Mesenchymal stem cell (in vitro differentiated cells and primary cell): ENCODE measurements at regions not wholly inside any gene's neighbourhood (a gene's known extent, or its start where the extent isn't known, plus 50 kb on each side); places are given as distances from the start of the nearest gene placed in this dataset.

Experiments used
- DNase-seq: peaks from one replicate; pipeline ENCODE4 v3.0.0-alpha.2; 2013
- H2AFZ ChIP-seq: one replicate; pipeline ENCODE4 v1.6.1; 2013; ENCODE audit warnings: low read depth, mild to moderate bottlenecking, control low read depth, inconsistent platforms, low read length, moderate library complexity
- H2AK5ac ChIP-seq: 2 replicates; pipeline ENCODE4 v1.6.1; 2013; ENCODE audit warnings: low read length, moderate library complexity, mild to moderate bottlenecking, inconsistent platforms; ENCODE audit not compliant: severe bottlenecking
- H2BK120ac ChIP-seq: one replicate; pipeline ENCODE4 v1.6.1; 2013; ENCODE audit warnings: low read depth, mild to moderate bottlenecking, inconsistent platforms, low read length, moderate library complexity
- H2BK12ac ChIP-seq, 2 experiments: one replicate each; pipeline ENCODE4 v1.6.1; 2013; ENCODE audit warnings: inconsistent platforms in 2 of 2, low read length in 2 of 2, mild to moderate bottlenecking in 2 of 2, moderate library complexity in 2 of 2, control low read depth in 1 of 2
- H2BK15ac ChIP-seq: one replicate; pipeline ENCODE4 v1.6.1; 2013; ENCODE audit warnings: mild to moderate bottlenecking, low read depth, inconsistent platforms; ENCODE audit not compliant: poor library complexity, severe bottlenecking
- H2BK5ac ChIP-seq: 2 replicates; pipeline ENCODE4 v1.6.1; 2013; ENCODE audit warnings: low read depth, mild to moderate bottlenecking, low read length, control low read depth, inconsistent platforms; ENCODE audit not compliant: poor library complexity, severe bottlenecking
- H3K14ac ChIP-seq, 2 experiments: one replicate each; pipeline ENCODE4 v1.6.1; 2013; ENCODE audit warnings: inconsistent platforms in 2 of 2, low read length in 2 of 2, control low read depth in 1 of 2, mild to moderate bottlenecking in 1 of 2, moderate library complexity in 1 of 2
- H3K18ac ChIP-seq, 2 experiments: one replicate each; pipeline ENCODE4 v1.6.1; 2013; ENCODE audit warnings: inconsistent platforms in 2 of 2, low read length in 2 of 2, control low read depth in 1 of 2, low read depth in 1 of 2, mild to moderate bottlenecking in 1 of 2
- H3K23ac ChIP-seq, 2 experiments: one replicate each; pipeline ENCODE4 v1.6.1; 2013; ENCODE audit warnings: inconsistent platforms in 2 of 2, low read length in 2 of 2, mild to moderate bottlenecking in 2 of 2, moderate library complexity in 2 of 2, control low read depth in 1 of 2
- H3K27ac ChIP-seq: 2 replicates; pipeline ENCODE4 v1.5.1; 2013; ENCODE audit warnings: mild to moderate bottlenecking, moderate library complexity, low read length, control low read depth, inconsistent platforms; ENCODE audit not compliant: poor library complexity, severe bottlenecking
- H3K27me3 ChIP-seq, 2 experiments: 2 replicates each; pipeline versions ENCODE4 v1.6.1 to v1.7.0; 2013; ENCODE audit warnings: low read length in 2 of 2, mild to moderate bottlenecking in 2 of 2, moderate library complexity in 2 of 2, control low read depth in 1 of 2, inconsistent platforms in 1 of 2; ENCODE audit not compliant: control insufficient read depth in 1 of 2, insufficient read depth in 1 of 2
- H3K36me3 ChIP-seq, 2 experiments: 2 replicates each; pipeline versions ENCODE4 v1.6.1 to v1.7.0; 2013; ENCODE audit warnings: low read length in 2 of 2, control low read depth in 1 of 2, inconsistent platforms in 1 of 2, low read depth in 1 of 2, mild to moderate bottlenecking in 1 of 2; ENCODE audit not compliant: insufficient read depth in 2 of 2, control insufficient read depth in 1 of 2
- H3K4ac ChIP-seq, 2 experiments: one replicate each; pipeline ENCODE4 v1.6.1; 2013; ENCODE audit warnings: inconsistent platforms in 2 of 2, low read length in 2 of 2, mild to moderate bottlenecking in 2 of 2, moderate library complexity in 2 of 2, control low read depth in 1 of 2, low read depth in 1 of 2
- H3K4me1 ChIP-seq: 2 replicates; pipeline ENCODE4 v1.6.1; 2013; ENCODE audit warnings: low read depth, low read length, control low read depth; ENCODE audit not compliant: control insufficient read depth, insufficient read depth
- H3K4me2 ChIP-seq: 2 replicates; pipeline ENCODE4 v1.6.1; 2013; ENCODE audit warnings: low read length, mild to moderate bottlenecking, inconsistent platforms; ENCODE audit not compliant: poor library complexity, severe bottlenecking
- H3K4me3 ChIP-seq, 2 experiments: 2 replicates each; pipeline versions ENCODE4 v1.5.1 to v1.7.0; 2013; ENCODE audit warnings: low read length in 2 of 2, mild to moderate bottlenecking in 2 of 2, control low read depth in 1 of 2, low read depth in 1 of 2; ENCODE audit not compliant: insufficient read depth in 1 of 2
- H3K79me1 ChIP-seq: replicated peaks from 2 replicates; pipeline ENCODE4 v1.6.1; 2013; ENCODE audit warnings: mild to moderate bottlenecking, control low read depth, low read length, inconsistent platforms; ENCODE audit not compliant: poor library complexity, severe bottlenecking
- H3K9ac ChIP-seq: 2 replicates; pipeline ENCODE4 v1.7.0; 2013; ENCODE audit warnings: mild to moderate bottlenecking, low read length, moderate library complexity
- H3K9me3 ChIP-seq: 2 replicates; pipeline ENCODE4 v1.7.0; 2013; ENCODE audit warnings: mild to moderate bottlenecking, low read length; ENCODE audit not compliant: control insufficient read depth
- H4K8ac ChIP-seq: one replicate; pipeline ENCODE4 v1.6.1; 2013; ENCODE audit warnings: inconsistent platforms, mild to moderate bottlenecking, low read length, moderate library complexity
- H4K91ac ChIP-seq: one replicate; pipeline ENCODE4 v1.6.1; 2013; ENCODE audit warnings: mild to moderate bottlenecking, low read length, inconsistent platforms
- WGBS: methylation state at CpG from one replicate; pipeline ENCODE4 v1.1.7; 2013; ENCODE audit warnings: mixed read lengths; 5-methylcytosine and 5-hydroxymethylcytosine counted together

DNA sequence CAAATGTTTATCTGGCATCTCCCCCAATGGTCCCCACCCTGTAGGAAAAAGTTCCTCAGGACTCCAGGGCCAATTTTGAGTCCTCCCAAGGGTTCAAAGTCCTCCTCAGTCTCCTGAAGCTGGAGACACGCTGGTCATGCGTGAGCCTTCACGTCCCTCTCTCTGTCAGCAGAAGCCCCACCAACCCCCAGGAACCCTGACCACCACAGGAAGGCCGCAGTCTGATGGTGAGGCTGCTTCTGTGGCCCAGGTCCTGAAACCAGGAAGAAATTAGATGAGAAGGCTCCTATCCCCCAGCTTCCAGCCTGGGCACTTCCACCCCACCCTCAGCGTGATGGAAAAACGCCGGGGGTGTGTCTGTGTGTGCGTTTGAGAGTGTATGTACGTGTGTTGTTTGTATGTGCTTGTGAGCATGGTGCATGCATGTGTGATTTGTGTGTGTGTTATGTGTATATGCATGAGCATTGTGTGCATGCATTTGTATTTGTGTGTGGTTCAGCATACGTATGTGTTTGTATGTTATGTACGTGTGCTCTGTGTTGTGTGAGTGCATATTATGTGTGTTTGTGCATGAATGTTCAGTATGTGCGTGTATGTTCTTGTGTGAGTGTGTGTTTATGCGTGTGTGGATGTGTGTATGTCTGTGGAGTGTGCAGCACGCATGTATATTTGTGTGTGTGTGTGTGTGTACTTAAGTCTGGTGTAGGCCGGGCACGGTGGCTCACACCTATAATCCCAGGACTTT lies 92.5 kb downstream of the SIK1 start:
- H2AK5ac ChIP-seq: peak overlapping the region; percentile 69
- 91% methylated on average over 16 of the region's 16 CpGs for WGBS
- H2BK120ac ChIP-seq: peak overlapping the region; percentile 4

DNA sequence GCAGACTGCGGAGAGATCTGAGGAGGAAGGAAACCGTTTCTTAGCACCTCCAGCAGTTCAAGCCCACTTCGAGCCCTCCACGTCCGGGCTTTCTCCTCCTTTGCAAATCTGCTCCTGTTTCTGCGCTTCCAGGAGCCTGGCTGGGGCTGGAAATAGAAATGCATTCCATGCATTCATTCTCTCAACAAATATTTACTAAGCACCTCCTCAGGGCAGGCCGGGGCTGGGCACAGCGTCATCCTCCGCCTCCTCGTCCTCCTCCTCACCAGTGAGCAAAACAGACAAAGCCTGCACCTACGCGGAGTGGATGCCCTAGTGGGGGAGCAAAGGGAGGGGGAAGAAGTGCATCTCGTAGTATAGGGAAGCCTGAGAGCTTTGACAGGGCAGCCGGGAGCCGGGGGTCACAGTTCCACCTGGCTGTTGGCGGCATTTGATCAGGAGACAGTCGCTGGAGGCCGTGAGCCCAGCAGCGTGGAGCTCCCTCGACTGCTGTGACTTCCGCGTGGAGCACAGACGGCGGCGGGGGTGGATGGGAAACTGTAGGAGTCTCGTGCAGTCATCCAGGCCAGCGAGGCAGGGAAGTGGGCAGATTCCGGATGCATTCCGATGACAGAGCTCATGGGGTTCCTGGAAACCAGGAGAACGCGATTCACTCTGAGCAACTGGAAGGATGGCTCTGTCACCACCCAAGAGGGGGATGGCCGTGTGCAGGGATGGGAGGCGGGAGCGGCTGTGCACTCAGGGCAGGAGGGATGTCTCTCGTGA lies 93.5 kb downstream of the SIK1 start:
- H2BK15ac ChIP-seq: no peak overlapping the region
- DNase-seq: peak; percentile 97
- peak overlapping the region in 1 of 2 experiments; percentile 78 for H3K14ac ChIP-seq
- peak overlapping the region; percentile 94 for H4K91ac ChIP-seq
- 13% methylated on average over 31 of the region's 35 CpGs for WGBS
- peak overlapping the region; percentile 98 for H3K27ac ChIP-seq
- H2BK12ac ChIP-seq: peak overlapping the region; percentile 61 to 94
- peak overlapping the region; percentile 62 to 65 for H3K4ac ChIP-seq
- peaks cover 25% of the 10 kb centered on the region for H3K4me1 ChIP-seq
- H2BK5ac ChIP-seq: peak overlapping the region; percentile 95
- peak overlapping the region; percentile 68 for H3K9ac ChIP-seq
- no peaks in the 10 kb centered on the region for H3K79me1 ChIP-seq
- H3K9me3 ChIP-seq: no peaks in the 10 kb centered on the region
- peak overlapping the region; percentile 50 for H2BK120ac ChIP-seq
- H3K27me3 ChIP-seq: peaks cover 0 to 5% of the 10 kb centered on the region in 2 experiments
- H3K23ac ChIP-seq: peak overlapping the region in 1 of 2 experiments; percentile 76
- peak overlapping the region in 1 of 2 experiments; percentile 30 for H3K4me3 ChIP-seq
- H3K4me2 ChIP-seq: peak overlapping the region; percentile 48
- H3K18ac ChIP-seq: peak overlapping the region; percentile 93 to 96
- peak overlapping the region; percentile 70 for H2AFZ ChIP-seq
- H2AK5ac ChIP-seq: peak overlapping the region; percentile 50
- peak overlapping the region; percentile 95 for H4K8ac ChIP-seq
- H3K36me3 ChIP-seq: no peaks in the 10 kb centered on the region

More for the DNA sequence above, 92.5 kb downstream of the SIK1 start:
- Histone ChIP-seq H3K4me1 (peaks cover 28% of the 10 kb centered on the region), H3K79me1 (no peaks in the 10 kb centered on the region), H3K9ac (no peak overlapping the region), H3K36me3 (no peaks in the 10 kb centered on the region), H2BK12ac (peak overlapping the region; percentile 61 to 85), H2AFZ (no peak overlapping the region), H3K4me2 (no peak overlapping the region), H4K8ac (no peak overlapping the region), H4K91ac (peak overlapping the region; percentile 20), H3K9me3 (no peaks in the 10 kb centered on the region), H2BK15ac (no peak overlapping the region), H3K18ac (peak overlapping the region in 1 of 2 experiments; percentile 88), H3K27me3 (peaks cover 0 to 5% of the 10 kb centered on the region in 2 experiments), H3K4ac (peak overlapping the region; percentile 3 to 56), H2BK5ac (no peak overlapping the region), H3K23ac (no peak overlapping the region), H3K4me3 (no peak overlapping the region), H3K14ac (peak overlapping the region in 1 of 2 experiments; percentile 29), H3K27ac (peak overlapping the region; percentile 98)
- no peak for DNase-seq

DNA sequence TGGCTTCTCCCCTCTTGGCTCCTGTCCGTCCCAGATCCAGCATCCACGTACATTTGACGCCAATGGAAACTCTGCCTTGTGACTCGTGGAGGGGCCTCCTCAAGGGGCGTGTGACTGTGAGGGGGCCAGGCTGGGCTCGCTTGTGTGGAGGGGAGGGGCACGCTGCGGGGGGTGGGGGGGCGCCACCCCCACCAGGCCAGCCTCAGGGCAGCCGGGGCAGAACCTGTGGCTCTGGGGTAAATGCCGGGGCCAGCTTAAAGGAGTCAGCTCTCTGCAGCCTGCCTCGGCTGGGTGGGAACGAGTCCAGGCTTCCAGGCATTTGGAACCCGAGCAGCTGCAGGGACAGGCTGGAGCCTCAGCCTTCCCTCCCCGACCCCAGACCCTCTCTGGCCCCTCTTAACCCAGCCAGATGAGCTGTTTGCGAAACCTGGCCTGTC lies 94.1 kb downstream of the SIK1 start:
- Histone ChIP-seq H3K23ac (peak overlapping the region in 1 of 2 experiments; percentile 76), H3K79me1 (no peaks in the 10 kb centered on the region), H3K4me1 (peaks cover 25% of the 10 kb centered on the region), H3K27ac (peak overlapping the region; percentile 98), H3K4me3 (peak overlapping the region in 1 of 2 experiments; percentile 30), H2BK120ac (peak overlapping the region; percentile 50), H2BK15ac (no peak overlapping the region), H2BK12ac (peak overlapping the region; percentile 72 to 94), H3K27me3 (peaks cover 0 to 5% of the 10 kb centered on the region in 2 experiments), H2BK5ac (peak overlapping the region; percentile 95), H3K4me2 (peak overlapping the region; percentile 48), H3K18ac (peak overlapping the region; percentile 92 to 96), H4K8ac (peak overlapping the region; percentile 89), H3K14ac (peak overlapping the region in 1 of 2 experiments; percentile 78), H3K9ac (peak overlapping the region; percentile 68), H2AFZ (peak overlapping the region; percentile 70), H3K9me3 (no peaks in the 10 kb centered on the region), H2AK5ac (peak overlapping the region; percentile 92), H3K4ac (peak overlapping the region; percentile 59 to 62), H4K91ac (peak overlapping the region; percentile 94), H3K36me3 (no peaks in the 10 kb centered on the region)
- DNase-seq: peak; percentile 73
- 25% methylated on average over 16 of the region's 16 CpGs for WGBS
